ENCODE measurements at regions not wholly inside any gene's neighbourhood (a gene's known extent, or its start where the extent isn't known, plus 50 kb on each side); places are given as distances from the start of the nearest gene placed in this dataset.

DNA sequence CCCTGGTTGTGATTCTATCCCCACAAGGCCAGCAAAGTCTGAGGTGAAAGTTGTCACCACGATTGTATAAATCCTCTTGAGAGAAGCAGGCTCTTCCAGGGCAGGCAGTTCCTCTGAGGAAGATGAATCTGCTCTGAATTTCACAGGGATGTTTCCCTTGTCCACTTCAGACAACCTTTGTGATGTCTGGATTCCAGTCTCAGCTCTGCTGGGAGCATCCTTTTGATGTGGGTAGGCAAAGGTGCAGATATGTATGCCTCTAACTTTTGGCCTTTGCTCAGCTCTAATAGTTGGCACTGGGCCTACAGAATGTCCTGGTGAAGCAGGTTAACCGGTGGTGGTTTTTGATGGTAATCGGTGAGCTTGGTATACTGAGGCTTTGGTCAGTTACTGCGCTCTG lies 50.6 kb upstream of the WDR1 start:
- H3K36me3 ChIP-seq (replicated peaks), result no peaks in the 10 kb centered on the region
- H3K4me1 ChIP-seq, result no peaks in the 10 kb centered on the region
- H3K27me3 ChIP-seq (ENCODE audit: low read depth), result no peaks in the 10 kb centered on the region
- H3K9me3 ChIP-seq, result no peaks in the 10 kb centered on the region
- in situ Hi-C loops (cut with MboI; ENCODE audit: low sequenced_read_pairs), result no loop called here
- DNase-seq (ENCODE audit: low spot score in 2 of 2), result no peak
- H3K4me3 ChIP-seq, result no peak overlapping the region

All from HAP-1 (cell line).